Activated gamma-delta T cell treated with anti-CD3 and anti-CD28 coated beads, Interleukin-2, amount 50 U/mL, for 16 hours (primary cell): ENCODE measurements at regions not wholly inside any gene's neighbourhood (a gene's known extent, or its start where the extent isn't known, plus 50 kb on each side); places are given as distances from the start of the nearest gene placed in this dataset.

Experiments used
- DNase-seq: peaks from one replicate; pipeline ENCODE4 v3.0.0-alpha.2; 2020; ENCODE audit warnings: low read depth

GRCh38 chr2:237271698-237272652 is 142.0 kb downstream of the COL6A3 start:
- DNase-seq, result no peak
